ENCODE measurements at regions not wholly inside any gene's neighbourhood (a gene's known extent, or its start where the extent isn't known, plus 50 kb on each side); places are given as distances from the start of the nearest gene placed in this dataset.

GRCh38 chr10:89887830-89888229 is 186.4 kb downstream of the KIF20B start:
- peaks cover 33% of the 10 kb centered on the region for H3F3A ChIP-seq (ENCODE audit: insufficient read depth, low read length)
- H3K4me2 ChIP-seq (ENCODE audit: low read depth, low read length): peak overlapping the region; percentile 96
- H3K79me2 ChIP-seq (ENCODE audit: low read length): peaks cover 15% of the 10 kb centered on the region
- peak overlapping the region; percentile 94 for H3K27ac ChIP-seq (ENCODE audit: low read length)
- H2AFZ ChIP-seq (ENCODE audit: low read length): peak overlapping the region; percentile 51
- peaks cover 39% of the 10 kb centered on the region for H3K4me1 ChIP-seq (ENCODE audit: low read length)
- DNase-seq: peak; percentile 61
- TF ChIP-seq EZH2phosphoT487 (IDR thresholded peaks at IDR 0.05; ENCODE audit: low read length) (no peak), CTCF (IDR thresholded peaks at IDR 0.05; ENCODE audit: low read length) (no peak), EZH2 (optimal IDR thresholded peaks at IDR 0.05; ENCODE audit: low read depth, low read length) (no peak)
- no peaks in the 10 kb centered on the region for H3K9me2 ChIP-seq (replicated peaks; ENCODE audit: insufficient read depth, low read length)
- H3K27me3 ChIP-seq (replicated peaks; ENCODE audit: insufficient read depth, low read length): no peaks in the 10 kb centered on the region
- H3K9ac ChIP-seq (ENCODE audit: low read length): peak overlapping the region; percentile 83
- H4K20me1 ChIP-seq (ENCODE audit: insufficient read depth, low read length): no peaks in the 10 kb centered on the region
- H3K36me3 ChIP-seq (replicated peaks; ENCODE audit: insufficient read depth, low read length): no peaks in the 10 kb centered on the region
- H3K4me3 ChIP-seq (ENCODE audit: low read length): peak overlapping the region; percentile 54
- no peaks in the 10 kb centered on the region for H3K9me3 ChIP-seq (replicated peaks; ENCODE audit: insufficient read depth, low read length)

GRCh38 chr10:89888321-89889070 is 187.1 kb downstream of the KIF20B start:
- no peak for TF ChIP-seq EZH2 (optimal IDR thresholded peaks at IDR 0.05; ENCODE audit: low read depth, low read length)
- DNase-seq: peak; percentile 76
- Histone ChIP-seq H3K27me3 (replicated peaks; ENCODE audit: insufficient read depth, low read length) (no peaks in the 10 kb centered on the region), H3K4me3 (ENCODE audit: low read length) (peak overlapping the region; percentile 55), H4K20me1 (ENCODE audit: insufficient read depth, low read length) (no peaks in the 10 kb centered on the region), H3K4me2 (ENCODE audit: low read depth, low read length) (peak overlapping the region; percentile 96), H3K4me1 (ENCODE audit: low read length) (peaks cover 39% of the 10 kb centered on the region), H3K79me2 (ENCODE audit: low read length) (peaks cover 21% of the 10 kb centered on the region), H3K9ac (ENCODE audit: low read length) (peak overlapping the region; percentile 83), H3K36me3 (replicated peaks; ENCODE audit: insufficient read depth, low read length) (no peaks in the 10 kb centered on the region), H3K9me3 (replicated peaks; ENCODE audit: insufficient read depth, low read length) (no peaks in the 10 kb centered on the region), H3F3A (ENCODE audit: insufficient read depth, low read length) (peaks cover 33% of the 10 kb centered on the region), H2AFZ (ENCODE audit: low read length) (peak overlapping the region; percentile 51), H3K27ac (ENCODE audit: low read length) (peak overlapping the region; percentile 94), H3K9me2 (replicated peaks; ENCODE audit: insufficient read depth, low read length) (no peaks in the 10 kb centered on the region)

GRCh38 chr10:89889606-89890005 is 188.2 kb downstream of the KIF20B start:
- H3K9me3 ChIP-seq (replicated peaks; ENCODE audit: insufficient read depth, low read length): no peaks in the 10 kb centered on the region
- no peaks in the 10 kb centered on the region for H3K9me2 ChIP-seq (replicated peaks; ENCODE audit: insufficient read depth, low read length)
- H3K4me3 ChIP-seq (ENCODE audit: low read length): peak overlapping the region; percentile 55
- no peak for DNase-seq
- H3K79me2 ChIP-seq (ENCODE audit: low read length): peaks cover 26% of the 10 kb centered on the region
- H4K20me1 ChIP-seq (ENCODE audit: insufficient read depth, low read length): no peaks in the 10 kb centered on the region
- H3K4me1 ChIP-seq (ENCODE audit: low read length): peaks cover 39% of the 10 kb centered on the region
- peak overlapping the region; percentile 94 for H3K27ac ChIP-seq (ENCODE audit: low read length)
- no peaks in the 10 kb centered on the region for H3K27me3 ChIP-seq (replicated peaks; ENCODE audit: insufficient read depth, low read length)
- peak overlapping the region; percentile 72 for H3K4me2 ChIP-seq (ENCODE audit: low read depth, low read length)
- H3K9ac ChIP-seq (ENCODE audit: low read length): peak overlapping the region; percentile 70
- H2AFZ ChIP-seq (ENCODE audit: low read length): 0 out of 2 replicates have a peak overlapping the region, but pooled peaks have one; percentile 36
- no peaks in the 10 kb centered on the region for H3K36me3 ChIP-seq (replicated peaks; ENCODE audit: insufficient read depth, low read length)
- no peak for TF ChIP-seq EZH2phosphoT487 (IDR thresholded peaks at IDR 0.05; ENCODE audit: low read length)
- no peak for TF ChIP-seq CTCF (IDR thresholded peaks at IDR 0.05; ENCODE audit: low read length)
- TF ChIP-seq EZH2 (optimal IDR thresholded peaks at IDR 0.05; ENCODE audit: low read depth, low read length): no peak
- peaks cover 33% of the 10 kb centered on the region for H3F3A ChIP-seq (ENCODE audit: insufficient read depth, low read length)

DNA sequence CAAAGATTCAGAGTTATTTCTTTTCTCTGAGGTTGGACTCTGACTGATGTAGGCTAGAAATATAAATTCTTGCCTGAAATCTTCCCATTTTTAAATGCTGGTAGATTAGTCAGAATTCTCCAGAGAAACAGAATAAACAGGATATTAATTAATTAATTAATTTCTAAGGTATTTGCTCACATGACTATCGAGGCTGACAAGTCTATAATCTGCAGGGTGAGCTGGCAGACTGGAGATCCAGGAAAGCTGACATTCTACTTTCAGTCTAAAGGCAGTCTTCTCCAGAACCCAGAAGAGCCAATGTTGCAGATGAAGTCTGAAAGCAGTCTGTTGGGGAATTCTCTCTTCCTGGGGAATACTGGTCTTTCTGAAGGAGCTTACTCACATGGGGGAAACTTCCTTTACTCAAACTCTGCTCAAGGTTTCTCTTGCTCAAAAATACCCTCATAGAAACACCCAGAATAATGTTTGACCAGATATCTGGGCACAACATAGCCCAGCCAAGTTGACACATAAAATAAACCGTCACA is 189.7 kb downstream of the KIF20B start:
- Histone ChIP-seq H2AFZ (ENCODE audit: low read length) (no peak overlapping the region), H3F3A (ENCODE audit: insufficient read depth, low read length) (peaks cover 33% of the 10 kb centered on the region), H3K27ac (ENCODE audit: low read length) (no peak overlapping the region), H3K4me1 (ENCODE audit: low read length) (peaks cover 33% of the 10 kb centered on the region), H3K79me2 (ENCODE audit: low read length) (peaks cover 26% of the 10 kb centered on the region), H3K4me2 (ENCODE audit: low read depth, low read length) (0 out of 2 replicates have a peak overlapping the region, but pooled peaks have one; percentile 72), H3K9me2 (replicated peaks; ENCODE audit: insufficient read depth, low read length) (no peaks in the 10 kb centered on the region), H3K9ac (ENCODE audit: low read length) (no peak overlapping the region), H3K36me3 (replicated peaks; ENCODE audit: insufficient read depth, low read length) (no peaks in the 10 kb centered on the region), H4K20me1 (ENCODE audit: insufficient read depth, low read length) (no peaks in the 10 kb centered on the region), H3K9me3 (replicated peaks; ENCODE audit: insufficient read depth, low read length) (no peaks in the 10 kb centered on the region), H3K4me3 (ENCODE audit: low read length) (no peak overlapping the region), H3K27me3 (replicated peaks; ENCODE audit: insufficient read depth, low read length) (no peaks in the 10 kb centered on the region)
- no peak for DNase-seq
- no peak for TF ChIP-seq EZH2phosphoT487 (IDR thresholded peaks at IDR 0.05; ENCODE audit: low read length)

Measured in MM.1S (cell line).